Psoas muscle (tissue), 7 donors: ENCODE measurements at regions not wholly inside any gene's neighbourhood (a gene's known extent, or its start where the extent isn't known, plus 50 kb on each side); places are given as distances from the start of the nearest gene placed in this dataset.

ENCODE experiments used
- ATAC-seq, 4 donors: fragments of 200-7000 bp; cut with Tn5 transposase; one replicate each; pipeline ENCODE4 v1.9.1; 2020; ENCODE audit warnings: moderate library complexity in 3 of 4, mild to moderate bottlenecking in 2 of 4
- DNase-seq, 2 donors: peaks; one replicate each; pipeline ENCODE4 v3.0.0-alpha.2; 2020
- H3K27ac ChIP-seq: fragments of 200-600 bp; one replicate; pipeline ENCODE4 v1.8.0; 2022
- H3K27me3 ChIP-seq, 3 donors: fragments of 200-600 bp in 1 of 3; one replicate each; pipeline versions ENCODE4 v1.6.1 to v1.8.0; 2013 to 2022; ENCODE audit warnings: low read length in 2 of 3, mild to moderate bottlenecking in 2 of 3, moderate library complexity in 1 of 3; ENCODE audit not compliant: insufficient read depth in 3 of 3
- H3K36me3 ChIP-seq, 2 donors: fragments of 200-600 bp in 1 of 2; one replicate each; pipeline versions ENCODE4 v1.6.1 to v1.8.0; 2013 to 2022; ENCODE audit warnings: low read depth in 1 of 2, mild to moderate bottlenecking in 1 of 2, moderate library complexity in 1 of 2; ENCODE audit not compliant: insufficient read depth in 1 of 2
- H3K4me1 ChIP-seq: fragments of 200-600 bp; one replicate; pipeline ENCODE4 v1.8.0; 2022
- H3K4me3 ChIP-seq: fragments of 200-600 bp; one replicate; pipeline ENCODE4 v1.8.0; 2022; ENCODE audit warnings: mild to moderate bottlenecking
- H3K9me3 ChIP-seq: fragments of 200-600 bp; one replicate; pipeline ENCODE4 v1.8.0; 2022
- WGBS, 3 donors: extraction: QIAGEN DNeasy Blood & Tissue Kit; methylation state at CpG; one replicate each; pipeline versions ENCODE4 v1.1.6 to v1.1.7; 2013; 5-methylcytosine and 5-hydroxymethylcytosine counted together
- intact Hi-C, 2 donors: fragments of 100-400 bp; cut with DNase I; formaldehyde crosslinking; loops; one replicate each; pipeline versions ENCODE4 v1.11.0 to v1.14.2; 2022
- TF ChIP-seq, protein P1 (sequence below): fragments of 200-600 bp; IDR thresholded peaks from one replicate; pipeline ENCODE4 v1.8.0; 2022; ENCODE audit warnings: antibody characterized with exemption
- donor health status: healthy with polysubstance abuse.
- donor health status: DM: no; HTN: no; CAD: no; lungs with moderate emphysema.
- donor health status: Bipolar disorder and iron deficiency.
- donor health status: healthy.
- donor health status: DM: yes; HTN: yes; CAD: no.
- donor health status: DM: no; HTN: no; CAD: no.
- donor health status: DM: yes; HTN: yes; CAD: no.

DNA sequence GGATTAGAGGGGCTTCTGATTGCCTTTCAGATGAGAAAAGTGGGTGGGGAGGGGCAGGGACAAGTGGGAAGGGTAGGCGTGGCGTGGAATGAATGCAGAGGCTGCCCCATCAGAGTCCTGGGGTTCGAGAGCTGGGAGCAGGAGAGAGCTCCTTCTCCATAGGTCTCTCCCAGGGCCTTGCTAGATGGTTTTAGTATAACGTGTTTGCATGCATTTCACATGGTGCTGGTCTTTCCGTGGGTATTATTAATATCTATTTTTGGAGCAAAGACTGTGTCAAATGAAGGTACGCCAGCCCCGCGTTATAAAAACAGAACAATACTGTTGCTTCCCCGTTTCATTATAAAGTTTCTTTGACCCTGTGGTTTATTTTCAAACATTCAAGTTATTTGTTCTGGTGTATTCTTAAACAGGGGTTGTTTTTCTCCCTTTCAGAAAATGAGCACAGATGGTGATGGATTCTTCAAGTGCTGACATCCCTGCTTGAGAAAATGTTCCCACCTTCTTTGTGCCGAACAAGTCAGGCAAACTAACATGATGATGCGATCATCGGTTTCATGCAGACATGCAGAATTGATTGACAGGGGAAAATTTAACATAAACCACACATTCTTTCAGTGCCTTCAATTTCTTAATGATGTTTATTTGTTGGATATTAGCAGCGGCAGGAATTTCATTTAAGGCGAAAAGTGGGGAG lies 62.1 kb upstream of the ZNF536 start:
- Histone ChIP-seq H3K4me3 (no peak overlapping the region), H3K9me3 (no peaks in the 10 kb centered on the region), H3K36me3 (no peaks in the 10 kb centered on the region), H3K27me3 (no peaks in the 10 kb centered on the region), H3K27ac (no peak overlapping the region), H3K4me1 (no peaks in the 10 kb centered on the region)
- TF ChIP-seq, protein P1, sequence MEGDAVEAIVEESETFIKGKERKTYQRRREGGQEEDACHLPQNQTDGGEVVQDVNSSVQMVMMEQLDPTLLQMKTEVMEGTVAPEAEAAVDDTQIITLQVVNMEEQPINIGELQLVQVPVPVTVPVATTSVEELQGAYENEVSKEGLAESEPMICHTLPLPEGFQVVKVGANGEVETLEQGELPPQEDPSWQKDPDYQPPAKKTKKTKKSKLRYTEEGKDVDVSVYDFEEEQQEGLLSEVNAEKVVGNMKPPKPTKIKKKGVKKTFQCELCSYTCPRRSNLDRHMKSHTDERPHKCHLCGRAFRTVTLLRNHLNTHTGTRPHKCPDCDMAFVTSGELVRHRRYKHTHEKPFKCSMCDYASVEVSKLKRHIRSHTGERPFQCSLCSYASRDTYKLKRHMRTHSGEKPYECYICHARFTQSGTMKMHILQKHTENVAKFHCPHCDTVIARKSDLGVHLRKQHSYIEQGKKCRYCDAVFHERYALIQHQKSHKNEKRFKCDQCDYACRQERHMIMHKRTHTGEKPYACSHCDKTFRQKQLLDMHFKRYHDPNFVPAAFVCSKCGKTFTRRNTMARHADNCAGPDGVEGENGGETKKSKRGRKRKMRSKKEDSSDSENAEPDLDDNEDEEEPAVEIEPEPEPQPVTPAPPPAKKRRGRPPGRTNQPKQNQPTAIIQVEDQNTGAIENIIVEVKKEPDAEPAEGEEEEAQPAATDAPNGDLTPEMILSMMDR: no peak
- ATAC-seq (no peak), DNase-seq (no peak)
- intact Hi-C loops: no loop called here
- WGBS, 3 donors: 85 to 89% (median 86%) methylated on average over 14 of the region's 14 CpGs

GRCh38 chr19:30310602-30311263 lies 61.5 kb upstream of the ZNF536 start:
- Histone ChIP-seq H3K4me1 (no peaks in the 10 kb centered on the region), H3K27ac (no peak overlapping the region), H3K27me3 (no peaks in the 10 kb centered on the region), H3K9me3 (no peaks in the 10 kb centered on the region), H3K36me3 (no peaks in the 10 kb centered on the region), H3K4me3 (no peak overlapping the region)
- ATAC-seq (no peak), DNase-seq (no peak)
- WGBS, 3 donors: 88 to 90% (median 90%) methylated on average over 16 of the region's 16 CpGs
- TF ChIP-seq, protein P1: no peak
- intact Hi-C loops: no loop called here

DNA sequence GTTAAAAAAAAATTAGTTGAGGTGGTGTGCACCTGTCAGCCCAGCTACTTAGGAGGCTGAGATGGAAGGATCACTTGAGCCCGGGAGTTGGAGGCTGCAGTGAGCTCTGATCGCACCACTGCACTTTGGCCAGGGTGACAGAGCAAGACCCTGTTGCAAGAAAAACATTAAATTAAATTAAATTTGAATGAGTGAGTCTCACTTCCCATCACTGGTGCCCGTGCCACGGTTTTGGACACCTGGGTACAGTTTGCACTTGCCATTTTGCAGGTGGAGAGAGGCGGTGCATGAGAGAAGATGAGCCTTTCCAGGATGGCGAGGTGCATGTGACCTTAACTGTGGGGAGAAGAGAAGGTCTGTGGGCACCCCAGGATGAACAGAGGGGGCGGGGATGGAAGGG lies 60.3 kb upstream of the ZNF536 start:
- DNase-seq: no peak
- ATAC-seq: no peak
- TF ChIP-seq, protein P1: no peak
- Histone ChIP-seq H3K4me1 (no peaks in the 10 kb centered on the region), H3K27me3 (no peaks in the 10 kb centered on the region), H3K27ac (no peak overlapping the region), H3K4me3 (no peak overlapping the region), H3K9me3 (no peaks in the 10 kb centered on the region), H3K36me3 (no peaks in the 10 kb centered on the region)
- intact Hi-C loops: no loop called here
- 94 to 97% (median 95%) methylated on average over 7 of the region's 7 CpGs for WGBS, 3 donors

GRCh38 chr19:30312582-30313352 lies 59.4 kb upstream of the ZNF536 start:
- Histone ChIP-seq H3K27ac (no peak overlapping the region), H3K4me1 (no peaks in the 10 kb centered on the region), H3K36me3 (no peaks in the 10 kb centered on the region), H3K4me3 (no peak overlapping the region), H3K9me3 (no peaks in the 10 kb centered on the region), H3K27me3 (no peaks in the 10 kb centered on the region)
- 78 to 88% (median 88%) methylated on average over 14 of the region's 14 CpGs for WGBS, 3 donors
- no peak for ATAC-seq
- DNase-seq: no peak
- TF ChIP-seq, protein P1: no peak
- intact Hi-C loops: no loop called here
